ENCODE measurements at regions not wholly inside any gene's neighbourhood (a gene's known extent, or its start where the extent isn't known, plus 50 kb on each side); places are given as distances from the start of the nearest gene placed in this dataset.

DNA sequence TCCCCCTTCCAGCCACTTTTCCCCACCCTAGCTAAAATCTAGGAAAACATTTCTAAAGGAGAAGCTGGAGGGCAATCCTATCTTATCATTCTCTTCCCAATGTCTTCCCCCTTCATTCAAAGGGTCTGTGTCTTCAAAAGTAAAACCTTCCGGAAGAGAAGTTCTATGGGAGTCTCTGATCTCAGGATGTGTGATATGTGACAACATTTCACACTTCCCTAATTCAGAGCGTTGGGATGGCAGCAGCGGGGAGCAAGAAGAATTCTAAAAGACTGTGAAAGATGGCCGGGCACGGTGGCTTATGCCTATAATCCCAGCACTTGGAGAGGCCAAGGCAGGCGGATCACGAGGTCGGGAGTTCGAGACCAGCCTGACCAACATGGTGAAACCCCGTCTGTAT lies 65.4 kb upstream of the AKIRIN2 start:
- TF ChIP-seq, protein P1, sequence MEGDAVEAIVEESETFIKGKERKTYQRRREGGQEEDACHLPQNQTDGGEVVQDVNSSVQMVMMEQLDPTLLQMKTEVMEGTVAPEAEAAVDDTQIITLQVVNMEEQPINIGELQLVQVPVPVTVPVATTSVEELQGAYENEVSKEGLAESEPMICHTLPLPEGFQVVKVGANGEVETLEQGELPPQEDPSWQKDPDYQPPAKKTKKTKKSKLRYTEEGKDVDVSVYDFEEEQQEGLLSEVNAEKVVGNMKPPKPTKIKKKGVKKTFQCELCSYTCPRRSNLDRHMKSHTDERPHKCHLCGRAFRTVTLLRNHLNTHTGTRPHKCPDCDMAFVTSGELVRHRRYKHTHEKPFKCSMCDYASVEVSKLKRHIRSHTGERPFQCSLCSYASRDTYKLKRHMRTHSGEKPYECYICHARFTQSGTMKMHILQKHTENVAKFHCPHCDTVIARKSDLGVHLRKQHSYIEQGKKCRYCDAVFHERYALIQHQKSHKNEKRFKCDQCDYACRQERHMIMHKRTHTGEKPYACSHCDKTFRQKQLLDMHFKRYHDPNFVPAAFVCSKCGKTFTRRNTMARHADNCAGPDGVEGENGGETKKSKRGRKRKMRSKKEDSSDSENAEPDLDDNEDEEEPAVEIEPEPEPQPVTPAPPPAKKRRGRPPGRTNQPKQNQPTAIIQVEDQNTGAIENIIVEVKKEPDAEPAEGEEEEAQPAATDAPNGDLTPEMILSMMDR (conservative IDR thresholded peaks at IDR 0.05 in 1 of 2, IDR thresholded peaks at IDR 0.05 in 1 of 2; ENCODE audit: low read depth in 1 of 2, low read length in 2 of 2) = no peak
- no peak for TF ChIP-seq EZH2 (IDR thresholded peaks at IDR 0.05; ENCODE audit: low read length, missing control alignments)
